22Rv1 (cell line): ENCODE measurements at regions not wholly inside any gene's neighbourhood (a gene's known extent, or its start where the extent isn't known, plus 50 kb on each side); places are given as distances from the start of the nearest gene placed in this dataset.

Source experiments
- ZFX ChIP-seq: fragments of 450-650 bp; IDR thresholded peaks from 2 replicates; pipeline ENCODE4 v1.6.1; 2017; ENCODE audit warnings: antibody characterized with exemption, borderline replicate concordance
- TF ChIP-seq, protein P1 (sequence below): fragments of 450-650 bp; IDR thresholded peaks from 2 replicates; pipeline ENCODE4 v1.5.1; 2017; ENCODE audit warnings: mild to moderate bottlenecking

- TF ChIP-seq, protein P1, sequence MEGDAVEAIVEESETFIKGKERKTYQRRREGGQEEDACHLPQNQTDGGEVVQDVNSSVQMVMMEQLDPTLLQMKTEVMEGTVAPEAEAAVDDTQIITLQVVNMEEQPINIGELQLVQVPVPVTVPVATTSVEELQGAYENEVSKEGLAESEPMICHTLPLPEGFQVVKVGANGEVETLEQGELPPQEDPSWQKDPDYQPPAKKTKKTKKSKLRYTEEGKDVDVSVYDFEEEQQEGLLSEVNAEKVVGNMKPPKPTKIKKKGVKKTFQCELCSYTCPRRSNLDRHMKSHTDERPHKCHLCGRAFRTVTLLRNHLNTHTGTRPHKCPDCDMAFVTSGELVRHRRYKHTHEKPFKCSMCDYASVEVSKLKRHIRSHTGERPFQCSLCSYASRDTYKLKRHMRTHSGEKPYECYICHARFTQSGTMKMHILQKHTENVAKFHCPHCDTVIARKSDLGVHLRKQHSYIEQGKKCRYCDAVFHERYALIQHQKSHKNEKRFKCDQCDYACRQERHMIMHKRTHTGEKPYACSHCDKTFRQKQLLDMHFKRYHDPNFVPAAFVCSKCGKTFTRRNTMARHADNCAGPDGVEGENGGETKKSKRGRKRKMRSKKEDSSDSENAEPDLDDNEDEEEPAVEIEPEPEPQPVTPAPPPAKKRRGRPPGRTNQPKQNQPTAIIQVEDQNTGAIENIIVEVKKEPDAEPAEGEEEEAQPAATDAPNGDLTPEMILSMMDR, result no peak
- no peak for TF ChIP-seq ZFX
Observed at GRCh38 chr20:4578375-4578774, 107.9 kb upstream of the PRNP start.
